Ureter (tissue), 1 donor: ENCODE measurements at regions not wholly inside any gene's neighbourhood (a gene's known extent, or its start where the extent isn't known, plus 50 kb on each side); places are given as distances from the start of the nearest gene placed in this dataset.
"Not testable (repeated sequence)": the region's sequence is repeated elsewhere in the genome, so short reads cannot be mapped to it uniquely, and the experiment has no call there.

Experiments
- DNase-seq: peaks from one replicate; pipeline ENCODE4 v3.0.0-alpha.2; 2020; ENCODE audit warnings: low spot score
- donor health status: DM: yes; HTN: yes; CAD: no.

GRCh38 chr7:149633976-149634945 is 136.7 kb upstream of the ZNF746 start:
- peak; percentile 24 for DNase-seq

DNA sequence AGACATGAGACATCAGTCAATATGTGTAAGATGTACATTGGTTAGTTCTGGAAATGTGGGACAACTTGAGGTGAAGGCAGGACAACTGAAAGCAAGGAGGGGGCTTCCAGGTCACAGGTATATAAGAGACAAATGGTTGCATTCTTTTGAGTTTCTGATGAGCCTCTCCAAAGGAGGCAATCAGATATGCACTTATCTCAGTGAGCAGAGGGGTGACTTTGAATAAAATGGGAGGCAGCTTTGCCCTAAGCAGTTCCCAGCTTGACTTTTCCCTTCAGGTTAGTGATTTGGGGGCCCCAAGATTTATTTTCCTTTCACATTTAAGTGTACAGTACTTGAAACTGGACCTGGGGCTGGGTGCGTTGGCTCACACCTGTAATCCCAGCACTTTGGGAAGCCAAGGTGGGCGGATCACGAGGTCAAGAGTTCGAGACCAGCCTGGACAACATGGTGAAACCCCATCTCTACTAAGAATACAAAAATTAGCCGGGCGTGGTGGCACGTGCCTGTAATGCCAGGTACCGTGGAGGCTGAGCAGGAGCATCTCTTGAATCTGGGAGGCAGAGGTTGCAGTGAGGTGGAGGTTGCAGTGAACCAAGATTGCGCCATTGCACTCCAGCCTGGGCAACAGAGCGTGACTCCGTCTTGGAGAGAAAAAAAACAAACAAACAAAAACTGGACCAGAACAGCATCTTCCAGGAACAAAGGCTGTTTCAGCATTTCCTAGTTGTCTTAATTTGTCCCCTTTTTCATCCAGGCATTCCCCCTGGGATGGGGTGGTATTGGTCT is 130.9 kb upstream of the ZNF746 start:
- DNase-seq, result not testable (repeated sequence)

- DNase-seq, result no peak
Observed at GRCh38 chr7:149627911-149628310, 130.3 kb upstream of the ZNF746 start.

- no peak for DNase-seq
Observed at GRCh38 chr7:149626972-149627371, 129.4 kb upstream of the ZNF746 start.

- DNase-seq, result no peak
Observed at GRCh38 chr7:149625947-149626392, 128.4 kb upstream of the ZNF746 start.

DNA sequence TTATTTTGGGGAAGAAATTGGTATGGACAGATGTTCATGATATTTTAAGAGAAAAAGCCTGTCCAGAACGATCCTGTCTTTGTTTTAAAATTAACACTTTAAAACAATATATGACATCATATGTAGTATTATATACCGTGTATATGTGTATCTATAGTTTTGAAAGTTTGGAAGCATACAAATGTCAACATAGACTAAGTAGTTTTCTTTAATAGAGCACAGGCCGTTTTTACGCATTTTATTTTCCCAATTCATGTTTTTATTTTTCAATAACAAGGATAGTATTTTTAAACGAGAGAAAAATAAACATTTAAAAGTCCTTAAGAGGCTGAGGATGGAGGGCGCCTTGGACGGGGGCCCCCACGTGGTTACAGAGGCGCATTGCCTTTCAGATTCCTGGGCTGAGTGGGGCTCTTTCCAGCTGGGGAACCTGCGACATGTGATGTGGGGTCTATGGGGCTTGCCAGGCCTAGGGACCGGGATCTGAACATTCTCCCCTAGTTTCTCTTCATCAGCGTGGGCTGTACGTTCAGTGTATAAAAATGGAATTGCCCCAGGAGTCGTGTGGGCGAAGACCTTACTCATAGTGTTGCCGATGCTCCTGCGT is 127.8 kb upstream of the ZNF746 start:
- peak; percentile 63 for DNase-seq

DNA sequence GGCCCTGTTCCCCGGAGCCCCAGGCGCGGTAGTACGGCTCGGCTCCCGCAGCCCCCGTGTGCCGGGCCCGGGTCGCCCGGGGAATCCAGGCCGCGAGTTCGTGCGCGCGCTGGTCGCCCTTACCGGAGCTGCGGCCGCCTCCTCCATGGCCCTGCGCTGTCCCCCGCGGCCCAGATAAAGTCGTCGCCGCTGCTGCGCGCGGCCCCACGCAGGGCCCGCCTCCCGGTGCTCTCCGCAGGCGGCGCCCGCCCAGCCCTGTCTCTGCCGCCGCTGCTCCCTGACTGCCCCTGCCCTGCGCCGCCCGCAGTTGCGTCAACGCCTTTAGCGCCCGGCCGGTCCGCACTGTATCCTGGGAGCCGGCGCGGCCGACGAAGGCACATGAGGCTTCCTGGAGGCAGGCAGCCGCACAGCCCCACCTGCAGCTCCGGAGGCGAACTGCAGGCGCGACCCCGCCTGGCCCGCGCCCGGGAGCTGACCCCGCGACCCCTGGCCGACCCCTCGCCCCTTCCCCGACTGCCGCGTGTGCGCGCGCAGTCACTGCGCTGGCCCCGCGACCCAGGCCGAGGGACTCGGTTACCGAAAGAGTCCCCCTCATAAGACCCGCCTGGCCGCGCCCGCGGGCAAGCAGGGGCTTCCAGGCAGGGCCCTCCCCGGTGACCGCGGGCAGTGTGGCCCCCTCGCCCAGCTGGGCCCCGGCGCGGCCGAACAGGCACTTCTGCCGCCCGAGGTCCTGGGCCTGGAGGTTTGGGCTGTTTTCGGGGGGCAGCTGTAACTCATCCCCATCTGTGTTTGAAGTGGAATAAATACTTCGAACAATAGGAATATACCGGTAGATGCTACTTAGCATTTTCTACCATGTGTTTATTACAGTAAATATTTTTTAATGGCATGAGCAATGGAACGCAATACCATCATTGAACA is 127.1 kb upstream of the ZNF746 start:
- peak; percentile 91 for DNase-seq

DNA sequence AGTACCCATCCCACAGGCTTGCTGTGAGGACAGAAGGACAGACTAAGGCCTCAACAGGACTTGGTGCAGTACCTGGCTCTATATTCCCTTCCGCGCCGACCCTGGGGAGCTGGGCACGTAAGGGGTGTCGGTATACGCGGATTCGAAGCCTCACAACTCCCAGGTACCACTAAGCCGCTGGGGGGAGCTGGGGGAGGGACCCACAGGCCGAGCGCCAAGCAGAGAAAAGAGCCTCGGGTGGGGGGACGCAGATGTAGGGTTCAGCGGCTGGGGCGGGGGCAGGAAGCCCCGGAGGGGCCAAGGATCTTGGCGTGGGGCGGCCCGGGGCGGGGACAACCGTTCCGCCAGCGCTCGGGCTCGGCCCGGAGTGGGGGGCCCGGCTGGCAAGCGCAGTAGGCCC is 126.4 kb upstream of the ZNF746 start:
- DNase-seq, result peak; percentile 53

DNA sequence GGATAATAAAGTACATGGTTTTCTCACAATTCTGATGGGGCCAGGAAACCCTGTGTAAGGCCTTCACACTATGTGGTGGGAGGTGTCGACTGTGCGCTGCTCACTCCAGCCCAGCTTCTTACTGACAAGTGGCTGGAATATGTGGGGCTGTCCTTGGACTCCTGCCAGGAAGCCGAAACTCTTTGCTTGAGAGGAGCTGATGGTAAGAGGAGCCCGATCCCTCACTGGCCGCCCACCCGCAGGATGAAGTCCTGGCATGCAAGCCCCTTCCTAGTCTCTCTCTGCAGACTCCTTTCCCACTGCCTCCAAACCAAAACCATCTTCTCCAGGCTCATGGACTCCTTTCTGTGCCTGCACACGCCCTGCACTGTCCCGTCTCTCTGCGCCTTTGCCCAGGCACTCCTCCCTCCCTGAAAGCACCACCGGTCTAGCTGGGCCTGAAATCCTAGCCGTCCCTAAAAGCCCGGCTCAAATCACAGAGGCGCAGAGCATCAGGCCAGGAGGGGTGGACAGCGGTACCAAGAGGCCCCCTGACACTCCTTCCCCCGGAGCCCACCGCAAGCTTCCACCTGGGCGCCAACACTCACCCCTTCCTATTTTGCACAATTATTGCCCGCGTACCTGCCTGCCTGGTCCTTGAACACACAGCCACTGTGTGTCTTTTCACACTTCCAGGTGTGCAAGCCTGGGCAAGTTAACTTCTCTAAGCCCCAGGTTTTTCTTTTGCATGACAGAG is 125.8 kb upstream of the ZNF746 start:
- peak; percentile 58 for DNase-seq

DNA sequence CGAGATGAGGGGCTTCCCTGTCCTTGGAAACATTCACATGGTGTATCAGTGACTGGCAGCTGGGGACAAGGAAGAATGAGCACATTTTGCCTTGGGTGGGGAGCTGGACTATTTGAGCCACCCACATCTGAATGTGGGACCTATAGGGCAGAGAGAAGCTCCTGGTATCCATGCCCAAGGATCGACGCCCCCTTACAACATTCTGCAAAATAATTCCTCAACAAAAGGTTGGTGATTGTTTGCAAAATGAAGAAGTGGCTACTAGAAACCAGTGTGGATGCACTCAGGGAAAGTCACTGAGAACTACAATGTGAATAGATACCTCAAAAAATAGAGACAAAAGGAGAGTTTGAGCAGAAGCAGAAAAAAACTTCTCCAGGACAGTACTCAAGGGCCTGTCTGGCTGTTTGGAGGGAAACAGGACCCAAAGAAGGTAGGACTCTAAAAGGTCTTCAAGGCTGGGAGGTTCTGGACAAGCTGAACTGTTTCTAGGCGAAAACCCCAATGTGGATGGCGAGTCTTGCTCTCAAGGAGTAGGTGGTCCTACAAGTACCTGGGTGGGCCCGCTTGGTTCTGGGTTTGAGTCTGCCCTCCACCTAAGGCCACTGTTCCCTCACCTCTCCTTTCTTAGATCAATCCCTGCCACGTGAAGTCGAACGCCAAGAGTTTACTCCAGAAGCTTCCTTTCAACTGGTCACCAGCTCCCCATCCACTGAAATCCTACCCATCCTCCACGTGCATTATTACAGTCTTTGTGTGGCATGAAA is 125.0 kb upstream of the ZNF746 start:
- no peak for DNase-seq

DNA sequence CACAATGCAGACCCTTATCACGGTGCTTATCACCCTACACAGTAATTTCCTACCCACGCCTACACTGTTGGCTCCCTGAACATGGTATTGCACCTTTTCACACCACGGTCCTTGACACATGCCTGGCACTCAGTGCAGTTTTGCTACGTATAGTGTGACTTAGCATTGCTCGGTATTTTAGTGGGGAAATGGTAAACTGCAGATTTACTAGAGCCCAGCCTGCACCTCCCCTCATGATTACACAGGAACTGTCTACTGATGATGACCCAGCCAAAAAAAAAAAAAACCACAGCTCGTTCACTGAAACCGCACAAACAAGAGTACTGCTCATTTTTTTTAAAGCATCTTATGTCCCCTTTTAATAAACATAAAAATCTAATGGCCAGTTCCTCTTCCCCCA is 124.2 kb upstream of the ZNF746 start:
- DNase-seq, result no peak

DNA sequence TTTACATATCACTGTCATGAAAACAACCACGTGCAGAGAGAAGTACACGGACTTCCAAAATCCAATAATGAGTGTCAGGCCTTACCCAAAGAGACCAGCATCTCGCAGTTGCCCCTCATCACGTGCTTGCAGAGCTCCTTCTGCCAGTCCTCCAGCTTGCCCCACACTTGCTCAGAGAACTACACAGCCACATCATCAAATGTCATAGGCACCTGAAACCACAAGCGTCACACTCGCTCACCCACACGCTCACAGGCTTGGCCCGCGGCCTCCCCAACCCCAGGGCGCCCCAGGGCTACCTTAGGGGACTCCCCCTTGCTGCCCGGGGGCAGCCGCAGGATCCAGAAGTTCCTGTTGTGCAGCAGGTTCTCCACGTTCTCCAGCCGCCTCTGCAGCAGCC is 123.4 kb upstream of the ZNF746 start:
- DNase-seq, result no peak

DNA sequence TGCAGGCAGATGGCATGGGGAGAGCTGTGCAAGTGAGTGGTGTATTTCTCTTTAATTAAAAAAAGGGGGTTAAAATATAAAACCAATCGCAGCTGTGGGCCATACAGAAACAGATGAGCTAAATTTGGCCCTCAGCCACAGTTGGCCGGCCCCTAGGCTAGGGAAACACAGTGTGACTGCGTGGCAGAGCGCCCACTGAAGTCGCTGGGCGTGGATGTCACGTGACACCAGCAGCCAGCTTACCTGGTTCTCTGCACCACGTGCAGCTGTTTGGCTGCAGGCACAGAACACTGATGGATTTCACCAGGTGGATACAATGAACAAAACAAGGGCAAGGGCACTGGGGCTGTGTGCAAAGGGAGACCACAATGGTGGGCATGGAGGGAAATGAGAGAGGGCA is 119.3 kb upstream of the ZNF746 start:
- no peak for DNase-seq

- DNase-seq, result no peak
Observed at GRCh38 chr7:149615690-149616270, 118.2 kb upstream of the ZNF746 start.

- DNase-seq, result no peak
Observed at GRCh38 chr7:149610441-149611011, 112.9 kb upstream of the ZNF746 start.

DNA sequence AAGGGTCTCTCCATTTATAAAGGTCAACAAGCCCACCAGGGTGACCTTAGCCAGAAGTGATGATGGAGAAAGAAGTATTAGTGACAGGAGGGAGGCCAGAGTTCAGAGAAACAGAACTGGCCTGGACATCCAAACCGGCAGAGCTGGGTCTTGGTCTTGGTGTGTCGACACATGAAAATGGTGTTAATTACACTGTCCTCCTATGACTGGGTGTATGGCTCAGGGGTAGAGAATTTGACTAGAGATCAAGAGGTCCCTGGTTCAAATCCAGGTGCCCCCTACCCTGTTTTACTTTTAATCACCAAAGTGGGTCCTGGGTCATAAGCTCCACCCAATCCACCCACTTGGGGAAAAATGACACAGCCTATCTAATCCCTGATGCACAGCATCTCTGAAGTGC is 110.6 kb upstream of the ZNF746 start:
- no peak for DNase-seq

- no peak for DNase-seq
Observed at GRCh38 chr7:149607683-149608082, 110.1 kb upstream of the ZNF746 start.

GRCh38 chr7:149606826-149607225 is 109.2 kb upstream of the ZNF746 start:
- no peak for DNase-seq

DNA sequence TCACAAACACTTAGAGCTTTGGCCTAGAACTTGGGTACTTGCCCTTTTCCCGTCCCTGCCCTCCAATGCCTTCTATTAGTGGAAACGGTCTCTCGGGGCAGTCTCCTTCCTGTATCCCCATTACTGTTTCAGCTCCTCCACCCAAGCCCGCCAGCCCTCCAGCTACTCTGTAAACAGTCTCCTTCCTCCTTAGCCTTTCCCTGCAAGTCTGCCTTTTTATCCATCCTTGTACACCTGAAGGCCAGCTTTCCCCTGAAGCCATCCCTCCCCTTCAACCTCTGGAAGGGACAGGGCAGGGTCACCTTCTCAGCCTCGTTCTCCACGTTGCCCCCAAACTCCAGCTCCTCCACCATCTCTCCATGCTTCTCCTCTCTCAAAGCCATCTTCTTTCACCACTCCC is 108.1 kb upstream of the ZNF746 start:
- no peak for DNase-seq
